ENCODE measurements at regions not wholly inside any gene's neighbourhood (a gene's known extent, or its start where the extent isn't known, plus 50 kb on each side); places are given as distances from the start of the nearest gene placed in this dataset.

GRCh38 chr13:105037110-105037509 lies 1498.4 kb downstream of the EFNB2 start:
- no peak overlapping the region for H3K4me2 ChIP-seq (ENCODE audit: low read length)
- H3K4me1 ChIP-seq (ENCODE audit: insufficient read depth, low read length, poor library complexity, severe bottlenecking): no peaks in the 10 kb centered on the region
- TF ChIP-seq EZH2phosphoT487 (IDR thresholded peaks at IDR 0.05; ENCODE audit: borderline replicate concordance, low read depth, low read length) (no peak), CTCF (conservative IDR thresholded peaks at IDR 0.05; ENCODE audit: low read length) (no peak)
- intact Hi-C loops (cut with micrococcal nuclease; ENCODE audit: unreplicated experiment): no loop called here
- H3K4me3 ChIP-seq (ENCODE audit: low read depth, low read length, poor library complexity, severe bottlenecking): no peak overlapping the region
- CTCF ChIA-PET (ENCODE audit: unreplicated experiment): no interaction called here
- no peaks in the 10 kb centered on the region for H3K36me3 ChIP-seq (ENCODE audit: insufficient read depth, low read length)
- H2AFZ ChIP-seq (ENCODE audit: low read length): no peak overlapping the region
- H4K20me1 ChIP-seq (ENCODE audit: insufficient read depth, low read length): no peaks in the 10 kb centered on the region
- BruUV-seq (replicated peaks): no TSS peak
- H3K79me2 ChIP-seq (ENCODE audit: insufficient read depth, low read depth, low read length): no peaks in the 10 kb centered on the region
- POLR2A ChIA-PET: no interaction called here
- no peaks in the 10 kb centered on the region for H3K9me3 ChIP-seq (ENCODE audit: low read length)
- DNase-seq (ENCODE audit: low spot score): no peak
- H3K9me2 ChIP-seq (ENCODE audit: insufficient read depth, low read length): no peaks in the 10 kb centered on the region
- H3K27ac ChIP-seq (ENCODE audit: low read depth, low read length, poor library complexity, severe bottlenecking): no peak overlapping the region

DNA sequence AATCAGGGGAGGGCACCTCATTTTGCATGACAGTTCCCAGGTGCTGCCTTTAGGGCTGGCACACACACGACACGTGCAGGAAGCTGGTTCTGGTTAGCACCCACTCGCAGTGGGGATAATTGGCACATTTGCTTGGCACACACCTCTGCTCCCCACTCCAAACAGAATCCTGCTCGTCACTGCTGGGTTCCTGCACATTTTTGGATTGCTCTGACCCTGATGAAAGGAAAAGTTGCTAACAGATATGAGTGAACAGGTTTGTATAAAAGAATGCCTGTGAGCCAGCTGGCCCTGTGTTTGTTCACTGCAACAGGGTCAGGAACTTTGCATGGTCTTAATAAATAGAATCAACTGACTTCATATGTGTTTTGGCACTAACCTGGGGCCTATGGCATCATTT lies 1500.4 kb downstream of the EFNB2 start:
- Histone ChIP-seq H3K36me3 (ENCODE audit: insufficient read depth, low read length) (no peaks in the 10 kb centered on the region), H3K9me3 (ENCODE audit: low read length) (no peaks in the 10 kb centered on the region), H3K4me2 (ENCODE audit: low read length) (no peak overlapping the region), H3K4me3 (ENCODE audit: low read depth, low read length, poor library complexity, severe bottlenecking) (no peak overlapping the region), H3K27ac (ENCODE audit: low read depth, low read length, poor library complexity, severe bottlenecking) (no peak overlapping the region), H3K4me1 (ENCODE audit: insufficient read depth, low read length, poor library complexity, severe bottlenecking) (no peaks in the 10 kb centered on the region), H4K20me1 (ENCODE audit: insufficient read depth, low read length) (no peaks in the 10 kb centered on the region), H3K79me2 (ENCODE audit: insufficient read depth, low read depth, low read length) (no peaks in the 10 kb centered on the region), H3K9me2 (ENCODE audit: insufficient read depth, low read length) (no peaks in the 10 kb centered on the region), H2AFZ (ENCODE audit: low read length) (no peak overlapping the region)
- intact Hi-C loops (cut with micrococcal nuclease; ENCODE audit: unreplicated experiment): no loop called here
- TF ChIP-seq CTCF (conservative IDR thresholded peaks at IDR 0.05; ENCODE audit: low read length) (no peak), EZH2phosphoT487 (IDR thresholded peaks at IDR 0.05; ENCODE audit: borderline replicate concordance, low read depth, low read length) (no peak)
- ChIA-PET POLR2A (interaction anchor here (0.7 kb wide), 1 partner anchor 113 kb away, joined by 3 read pairs; no protein-coding TSS in a partner anchor), CTCF (ENCODE audit: unreplicated experiment) (no interaction called here)
- no TSS peak for BruUV-seq (replicated peaks)
- no peak for DNase-seq (ENCODE audit: low spot score)

- ChIA-PET POLR2A (no interaction called here), CTCF (ENCODE audit: unreplicated experiment) (no interaction called here)
- intact Hi-C loops (cut with micrococcal nuclease; ENCODE audit: unreplicated experiment): no loop called here
- H3K4me3 ChIP-seq (ENCODE audit: low read depth, low read length, poor library complexity, severe bottlenecking): no peak overlapping the region
- H4K20me1 ChIP-seq (ENCODE audit: insufficient read depth, low read length): no peaks in the 10 kb centered on the region
- DNase-seq (ENCODE audit: low spot score): no peak
- H3K9me2 ChIP-seq (ENCODE audit: insufficient read depth, low read length): no peaks in the 10 kb centered on the region
- no peak overlapping the region for H3K4me2 ChIP-seq (ENCODE audit: low read length)
- BruUV-seq (replicated peaks): no TSS peak
- no peaks in the 10 kb centered on the region for H3K4me1 ChIP-seq (ENCODE audit: insufficient read depth, low read length, poor library complexity, severe bottlenecking)
- no peaks in the 10 kb centered on the region for H3K79me2 ChIP-seq (ENCODE audit: insufficient read depth, low read depth, low read length)
- no peaks in the 10 kb centered on the region for H3K9me3 ChIP-seq (ENCODE audit: low read length)
- no peak overlapping the region for H3K27ac ChIP-seq (ENCODE audit: low read depth, low read length, poor library complexity, severe bottlenecking)
- no peaks in the 10 kb centered on the region for H3K36me3 ChIP-seq (ENCODE audit: insufficient read depth, low read length)
- TF ChIP-seq EZH2phosphoT487 (IDR thresholded peaks at IDR 0.05; ENCODE audit: borderline replicate concordance, low read depth, low read length) (no peak), CTCF (conservative IDR thresholded peaks at IDR 0.05; ENCODE audit: low read length) (no peak)
- H2AFZ ChIP-seq (ENCODE audit: low read length): no peak overlapping the region
These were observed 1501.5 kb downstream of the EFNB2 start for GRCh38 chr13:105033999-105034398.

All from OCI-LY7 (cell line).